ENCODE measurements at regions not wholly inside any gene's neighbourhood (a gene's known extent, or its start where the extent isn't known, plus 50 kb on each side); places are given as distances from the start of the nearest gene placed in this dataset.
"Not testable (repeated sequence)": the region's sequence is repeated elsewhere in the genome, so short reads cannot be mapped to it uniquely, and the experiment has no call there.

DNA sequence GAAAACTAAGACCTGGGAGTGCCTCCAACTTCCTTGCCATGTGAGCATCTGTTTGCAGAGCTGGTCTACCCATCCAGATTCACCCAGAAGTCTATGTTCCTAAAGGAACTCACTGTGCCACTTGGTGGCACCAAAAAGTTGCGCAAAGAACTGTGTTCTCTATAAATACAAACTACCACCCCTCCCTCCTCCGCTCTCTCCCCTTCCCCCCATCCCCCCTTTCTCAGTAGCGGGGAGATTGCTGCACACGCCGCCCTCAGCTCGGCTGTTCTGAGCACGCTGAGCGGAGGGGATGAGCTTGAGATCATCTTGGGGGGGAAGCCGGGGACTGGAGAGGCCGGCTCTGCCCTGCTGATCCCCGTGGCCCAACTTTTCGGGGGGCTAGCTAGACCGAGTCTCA lies 352.2 kb upstream of the FOLH1 start:
- H3K4me3 ChIP-seq (ENCODE audit: low read length); H3K4ac ChIP-seq (ENCODE audit: low read depth, low read length); H2AK5ac ChIP-seq (ENCODE audit: low read length); H3K9ac ChIP-seq (ENCODE audit: low read length); H3K4me1 ChIP-seq (ENCODE audit: control insufficient read depth, low read depth, low read length); H3K27ac ChIP-seq (ENCODE audit: low read depth, low read length); H2BK5ac ChIP-seq (ENCODE audit: low read length); H3K79me1 ChIP-seq (ENCODE audit: low read length); H4K5ac ChIP-seq (ENCODE audit: low read length); H3K23ac ChIP-seq (ENCODE audit: low read length); H3K4me2 ChIP-seq (ENCODE audit: low read length); H3K36me3 ChIP-seq (ENCODE audit: control insufficient read depth, insufficient read depth, low read length); H3K79me2 ChIP-seq (ENCODE audit: control insufficient read depth, insufficient read depth, low read length); H2BK15ac ChIP-seq (replicated peaks; ENCODE audit: low read depth); H3K56ac ChIP-seq (ENCODE audit: low read length); DNase-seq; H3K27me3 ChIP-seq (ENCODE audit: insufficient read depth, low read length, poor library complexity); H4K8ac ChIP-seq (ENCODE audit: low read depth, low read length); H3K18ac ChIP-seq (ENCODE audit: low read length); H2BK120ac ChIP-seq (ENCODE audit: low read depth, low read length): not testable (repeated sequence)
- WGBS (ENCODE audit: extremely low coverage, insufficient coverage, low lambda C conversion rate) = no CpG with 5 or more reads among the region's 13 CpGs

DNA sequence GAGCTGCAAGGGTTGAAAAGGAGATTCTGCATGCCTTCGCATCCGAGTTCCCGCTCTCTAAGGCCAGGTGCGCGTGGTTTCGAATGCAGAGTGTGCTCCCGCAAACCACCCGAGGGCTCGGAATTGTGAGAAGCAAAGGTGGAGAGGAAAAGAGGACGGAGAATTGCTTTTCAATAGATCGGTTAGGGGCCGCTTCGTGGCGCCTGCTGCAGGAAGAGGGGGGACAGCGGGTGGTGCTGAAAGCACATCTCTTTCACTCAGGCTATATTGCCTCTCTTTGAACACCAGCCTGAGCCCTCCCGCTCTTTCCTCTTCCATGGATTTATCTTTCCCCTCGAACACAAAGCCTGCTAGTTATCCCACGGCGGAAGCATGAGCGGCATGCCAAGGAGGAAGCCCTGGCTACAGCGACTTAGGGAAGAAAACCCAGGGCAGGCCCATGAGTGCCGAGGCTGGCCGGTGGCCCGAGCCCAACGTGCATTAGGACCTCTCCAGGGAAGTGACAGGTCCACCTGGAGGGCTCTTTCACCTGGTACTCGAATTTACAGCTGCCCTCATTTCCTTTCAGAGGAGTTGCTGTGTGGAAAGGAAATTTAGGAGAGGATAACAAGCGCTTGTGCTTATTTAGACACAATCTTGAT lies 353.0 kb upstream of the FOLH1 start:
- H3K18ac ChIP-seq (ENCODE audit: low read length); H3K79me2 ChIP-seq (ENCODE audit: control insufficient read depth, insufficient read depth, low read length); H3K4me1 ChIP-seq (ENCODE audit: control insufficient read depth, low read depth, low read length); H4K8ac ChIP-seq (ENCODE audit: low read depth, low read length); H4K5ac ChIP-seq (ENCODE audit: low read length); H3K79me1 ChIP-seq (ENCODE audit: low read length); H3K56ac ChIP-seq (ENCODE audit: low read length); H2BK5ac ChIP-seq (ENCODE audit: low read length); H3K27me3 ChIP-seq (ENCODE audit: insufficient read depth, low read length, poor library complexity); H2BK120ac ChIP-seq (ENCODE audit: low read depth, low read length); H3K9ac ChIP-seq (ENCODE audit: low read length); DNase-seq; H3K4me3 ChIP-seq (ENCODE audit: low read length); H3K27ac ChIP-seq (ENCODE audit: low read depth, low read length); H3K36me3 ChIP-seq (ENCODE audit: control insufficient read depth, insufficient read depth, low read length); H2BK15ac ChIP-seq (replicated peaks; ENCODE audit: low read depth); H3K23ac ChIP-seq (ENCODE audit: low read length); H3K4me2 ChIP-seq (ENCODE audit: low read length); H2AK5ac ChIP-seq (ENCODE audit: low read length); H3K4ac ChIP-seq (ENCODE audit: low read depth, low read length): not testable (repeated sequence)
- no CpG with 5 or more reads among the region's 27 CpGs for WGBS (ENCODE audit: extremely low coverage, insufficient coverage, low lambda C conversion rate)

DNA sequence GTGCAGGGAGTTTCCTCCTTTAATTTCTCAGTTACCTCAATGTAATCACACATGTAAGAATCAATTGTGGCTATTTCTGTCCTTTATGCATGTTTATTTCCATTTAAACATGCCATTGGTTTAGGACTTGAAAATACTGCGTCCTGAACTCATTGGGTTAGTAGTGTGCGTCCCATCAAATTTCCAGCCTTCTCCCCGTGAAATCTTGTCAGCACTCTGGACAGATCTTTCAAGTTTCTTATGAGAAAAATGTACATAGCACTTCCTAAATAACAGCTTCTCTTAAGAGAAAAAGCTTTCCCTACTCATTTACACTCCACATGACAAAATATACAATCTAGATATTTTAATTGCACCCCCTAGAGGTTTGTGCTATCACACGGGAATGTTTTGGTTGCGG lies 353.9 kb upstream of the FOLH1 start:
- not testable (repeated sequence) for H3K9ac ChIP-seq (ENCODE audit: low read length); H2BK5ac ChIP-seq (ENCODE audit: low read length); H3K56ac ChIP-seq (ENCODE audit: low read length); H3K23ac ChIP-seq (ENCODE audit: low read length); H3K4me2 ChIP-seq (ENCODE audit: low read length); H3K36me3 ChIP-seq (ENCODE audit: control insufficient read depth, insufficient read depth, low read length); H3K18ac ChIP-seq (ENCODE audit: low read length); H2BK15ac ChIP-seq (replicated peaks; ENCODE audit: low read depth); H3K27ac ChIP-seq (ENCODE audit: low read depth, low read length); DNase-seq; H3K79me2 ChIP-seq (ENCODE audit: control insufficient read depth, insufficient read depth, low read length); H3K4me1 ChIP-seq (ENCODE audit: control insufficient read depth, low read depth, low read length); H3K79me1 ChIP-seq (ENCODE audit: low read length); H4K5ac ChIP-seq (ENCODE audit: low read length); H2BK120ac ChIP-seq (ENCODE audit: low read depth, low read length); H3K4me3 ChIP-seq (ENCODE audit: low read length); H3K4ac ChIP-seq (ENCODE audit: low read depth, low read length); H2AK5ac ChIP-seq (ENCODE audit: low read length); H4K8ac ChIP-seq (ENCODE audit: low read depth, low read length); H3K27me3 ChIP-seq (ENCODE audit: insufficient read depth, low read length, poor library complexity)
- no CpG with 5 or more reads among the region's 5 CpGs for WGBS (ENCODE audit: extremely low coverage, insufficient coverage, low lambda C conversion rate)

DNA sequence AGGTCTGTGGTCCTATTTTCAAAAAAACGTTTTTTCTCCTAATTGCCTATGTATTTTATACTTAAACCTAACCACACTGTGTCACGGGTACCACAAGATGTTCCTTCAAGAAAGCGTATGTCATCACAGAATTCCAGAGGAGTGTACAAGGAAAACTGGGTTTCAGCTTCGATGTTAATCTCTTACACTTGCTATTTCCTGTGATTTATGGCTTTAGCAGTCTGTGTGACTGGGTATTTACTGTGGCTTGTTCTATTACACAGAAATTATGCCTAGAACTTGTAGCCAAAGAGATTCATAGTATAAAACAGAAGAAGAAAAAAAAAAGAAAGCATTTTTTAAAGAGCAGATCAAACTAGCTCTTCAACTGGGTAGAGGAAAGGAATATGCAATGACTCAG lies 371.1 kb upstream of the FOLH1 start:
- not testable (repeated sequence) for H3K9ac ChIP-seq (ENCODE audit: low read length); H2BK15ac ChIP-seq (replicated peaks; ENCODE audit: low read depth); H3K23ac ChIP-seq (ENCODE audit: low read length); H3K27me3 ChIP-seq (ENCODE audit: insufficient read depth, low read length, poor library complexity); H3K4me3 ChIP-seq (ENCODE audit: low read length); H3K79me2 ChIP-seq (ENCODE audit: control insufficient read depth, insufficient read depth, low read length); H3K18ac ChIP-seq (ENCODE audit: low read length); H4K5ac ChIP-seq (ENCODE audit: low read length); H3K79me1 ChIP-seq (ENCODE audit: low read length); H3K4ac ChIP-seq (ENCODE audit: low read depth, low read length); H3K27ac ChIP-seq (ENCODE audit: low read depth, low read length); H2BK120ac ChIP-seq (ENCODE audit: low read depth, low read length); H3K4me1 ChIP-seq (ENCODE audit: control insufficient read depth, low read depth, low read length); H4K8ac ChIP-seq (ENCODE audit: low read depth, low read length); DNase-seq; H3K56ac ChIP-seq (ENCODE audit: low read length); H3K4me2 ChIP-seq (ENCODE audit: low read length); H2BK5ac ChIP-seq (ENCODE audit: low read length); H3K36me3 ChIP-seq (ENCODE audit: control insufficient read depth, insufficient read depth, low read length); H2AK5ac ChIP-seq (ENCODE audit: low read length)
- WGBS (ENCODE audit: extremely low coverage, insufficient coverage, low lambda C conversion rate) = no CpG with 5 or more reads among the region's 4 CpGs

DNA sequence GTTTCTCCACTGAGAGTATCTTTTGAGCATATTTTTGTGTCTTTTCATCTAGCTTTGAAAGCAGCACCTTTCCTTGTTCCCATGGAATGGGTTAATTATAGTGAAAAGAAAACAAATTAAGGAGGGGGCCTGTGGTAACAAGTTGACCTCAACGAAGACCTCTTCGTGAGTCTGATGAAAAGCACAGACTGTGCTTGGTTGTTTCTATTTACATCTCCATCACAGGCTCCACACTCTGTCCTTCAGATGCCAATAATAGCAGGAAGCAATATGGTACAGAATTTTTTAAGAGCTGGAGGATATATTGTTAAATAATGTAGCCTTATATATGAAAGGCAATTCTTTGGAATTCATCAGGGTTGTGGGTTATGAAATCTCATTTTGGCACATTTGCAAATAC lies 366.7 kb upstream of the OR4C13 start:
- not testable (repeated sequence) for H4K5ac ChIP-seq (ENCODE audit: low read length); H3K23ac ChIP-seq (ENCODE audit: low read length); H3K56ac ChIP-seq (ENCODE audit: low read length); H3K36me3 ChIP-seq (ENCODE audit: control insufficient read depth, insufficient read depth, low read length); DNase-seq; H3K27me3 ChIP-seq (ENCODE audit: insufficient read depth, low read length, poor library complexity); H3K79me1 ChIP-seq (ENCODE audit: low read length); H3K4ac ChIP-seq (ENCODE audit: low read depth, low read length); H2BK120ac ChIP-seq (ENCODE audit: low read depth, low read length); H3K27ac ChIP-seq (ENCODE audit: low read depth, low read length); H3K9ac ChIP-seq (ENCODE audit: low read length); H3K18ac ChIP-seq (ENCODE audit: low read length); H3K4me2 ChIP-seq (ENCODE audit: low read length); H2AK5ac ChIP-seq (ENCODE audit: low read length); H3K4me3 ChIP-seq (ENCODE audit: low read length); H3K79me2 ChIP-seq (ENCODE audit: control insufficient read depth, insufficient read depth, low read length); H4K8ac ChIP-seq (ENCODE audit: low read depth, low read length); H2BK15ac ChIP-seq (replicated peaks; ENCODE audit: low read depth); H2BK5ac ChIP-seq (ENCODE audit: low read length); H3K4me1 ChIP-seq (ENCODE audit: control insufficient read depth, low read depth, low read length)
- WGBS (ENCODE audit: extremely low coverage, insufficient coverage, low lambda C conversion rate) = no CpG with 5 or more reads among the region's 2 CpGs

DNA sequence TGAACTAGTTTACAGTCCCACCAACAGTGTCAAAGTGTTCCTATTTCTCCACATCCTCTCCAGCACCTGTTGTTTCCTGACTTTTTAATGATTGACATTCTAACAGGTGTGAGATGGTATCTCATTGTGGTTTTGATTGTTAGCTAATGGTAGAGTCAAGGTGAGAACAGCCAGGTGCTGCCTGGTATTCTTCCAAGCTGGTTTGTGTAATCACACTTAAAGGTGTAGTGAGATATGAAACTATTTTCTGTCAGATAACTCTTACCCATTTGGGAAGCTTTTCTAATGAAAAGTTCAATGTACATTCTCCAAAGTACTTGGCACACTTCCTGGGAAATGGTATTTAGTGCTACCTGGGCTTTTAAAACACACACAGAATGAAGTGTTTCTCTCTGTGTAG lies 343.3 kb upstream of the OR4C13 start:
- H3K23ac ChIP-seq (ENCODE audit: low read length); H2BK5ac ChIP-seq (ENCODE audit: low read length); H3K79me2 ChIP-seq (ENCODE audit: control insufficient read depth, insufficient read depth, low read length); H3K4ac ChIP-seq (ENCODE audit: low read depth, low read length); H2BK120ac ChIP-seq (ENCODE audit: low read depth, low read length); H3K27me3 ChIP-seq (ENCODE audit: insufficient read depth, low read length, poor library complexity); H3K4me2 ChIP-seq (ENCODE audit: low read length); H3K9ac ChIP-seq (ENCODE audit: low read length); H2BK15ac ChIP-seq (replicated peaks; ENCODE audit: low read depth); H3K79me1 ChIP-seq (ENCODE audit: low read length); H3K27ac ChIP-seq (ENCODE audit: low read depth, low read length); H3K4me1 ChIP-seq (ENCODE audit: control insufficient read depth, low read depth, low read length); DNase-seq; H2AK5ac ChIP-seq (ENCODE audit: low read length); H3K56ac ChIP-seq (ENCODE audit: low read length); H3K4me3 ChIP-seq (ENCODE audit: low read length); H3K36me3 ChIP-seq (ENCODE audit: control insufficient read depth, insufficient read depth, low read length); H4K8ac ChIP-seq (ENCODE audit: low read depth, low read length); H4K5ac ChIP-seq (ENCODE audit: low read length); H3K18ac ChIP-seq (ENCODE audit: low read length): not testable (repeated sequence)

Measured in mesendoderm (in vitro differentiated cells).